GM23248 (cell line): ENCODE measurements at regions not wholly inside any gene's neighbourhood (a gene's known extent, or its start where the extent isn't known, plus 50 kb on each side); places are given as distances from the start of the nearest gene placed in this dataset.

Source experiments
- DNase-seq: peaks from one replicate; pipeline ENCODE4 v3.0.0-alpha.2; 2015
- H2AFZ ChIP-seq: fragments of 200-600 bp; sonication (generic); 2 replicates; pipeline ENCODE4 v1.6.1; 2016; ENCODE audit warnings: antibody characterized with exemption
- H3F3A ChIP-seq: fragments of 200-600 bp; sonication (generic); 2 replicates; pipeline ENCODE4 v1.6.1; 2016; ENCODE audit warnings: mild to moderate bottlenecking, antibody characterized with exemption, mixed run types; ENCODE audit not compliant: insufficient read depth
- H3K27ac ChIP-seq: fragments of 200-600 bp; sonication (generic); 2 replicates; pipeline ENCODE4 v1.5.1; 2016; ENCODE audit warnings: mild to moderate bottlenecking
- H3K27me3 ChIP-seq: fragments of 200-600 bp; sonication (generic); replicated peaks from 2 replicates; pipeline ENCODE4 v1.6.1; 2016; ENCODE audit warnings: mild to moderate bottlenecking; ENCODE audit not compliant: insufficient read depth
- H3K36me3 ChIP-seq: fragments of 200-600 bp; sonication (generic); 2 replicates; pipeline ENCODE4 v1.6.1; 2016; ENCODE audit warnings: low read depth, mild to moderate bottlenecking
- H3K4me1 ChIP-seq: fragments of 200-600 bp; sonication (generic); 2 replicates; pipeline ENCODE4 v1.6.1; 2016; ENCODE audit warnings: mild to moderate bottlenecking; ENCODE audit not compliant: insufficient read depth
- H3K4me2 ChIP-seq: fragments of 200-600 bp; sonication (generic); one replicate; pipeline ENCODE4 v1.6.1; 2016; ENCODE audit warnings: mild to moderate bottlenecking; ENCODE audit not compliant: unreplicated experiment
- H3K4me3 ChIP-seq: fragments of 200-600 bp; sonication (generic); 2 replicates; pipeline ENCODE4 v1.5.1; 2016; ENCODE audit warnings: mild to moderate bottlenecking
- H3K79me2 ChIP-seq: fragments of 200-600 bp; sonication (generic); 2 replicates; pipeline ENCODE4 v1.6.1; 2016; ENCODE audit warnings: mild to moderate bottlenecking; ENCODE audit not compliant: insufficient read depth
- H3K9ac ChIP-seq: fragments of 200-600 bp; sonication (generic); 2 replicates; pipeline ENCODE4 v1.6.1; 2016; ENCODE audit warnings: mild to moderate bottlenecking
- H3K9me2 ChIP-seq: fragments of 200-600 bp; sonication (generic); 2 replicates; pipeline ENCODE4 v1.6.1; 2016; ENCODE audit warnings: mixed run types, mild to moderate bottlenecking, moderate library complexity; ENCODE audit not compliant: insufficient read depth
- H3K9me3 ChIP-seq: fragments of 200-600 bp; sonication (generic); one replicate; pipeline ENCODE4 v1.6.1; 2017; ENCODE audit warnings: low read depth
- H4K20me1 ChIP-seq: fragments of 200-600 bp; sonication (generic); 2 replicates; pipeline ENCODE4 v1.6.0; 2016; ENCODE audit not compliant: insufficient read depth
- EZH2 ChIP-seq: fragments of 200-600 bp; sonication (generic); IDR thresholded peaks from 2 replicates; pipeline ENCODE4 v1.6.1; 2018; ENCODE audit warnings: antibody characterized with exemption, mild to moderate bottlenecking; ENCODE audit not compliant: insufficient read depth, poor library complexity, severe bottlenecking
- EZH2phosphoT487 ChIP-seq: fragments of 200-600 bp; sonication (generic); IDR thresholded peaks from 2 replicates; pipeline ENCODE4 v1.6.1; 2018; ENCODE audit warnings: antibody characterized with exemption, moderate library complexity, mild to moderate bottlenecking, low read depth; ENCODE audit not compliant: insufficient read depth
- WGBS, 2 experiments: methylation state at CpG; one replicate each; pipeline ENCODE4 v1.1.6; 2015 to 2017; ENCODE audit warnings: low lambda C conversion rate in 2 of 2, low coverage in 1 of 2; ENCODE audit errors: missing lambda C conversion rate in 2 of 2; 5-methylcytosine and 5-hydroxymethylcytosine counted together
- in situ Hi-C: fragments of 300-500 bp; cut with MboI; formaldehyde crosslinking; loops from 2 replicates; pipeline ENCODE4 v1.15.0; 2020

GRCh38 chr13:74761801-74762757 lies 627.9 kb upstream of the KLF12 start:
- Histone ChIP-seq H3K4me2 (peak overlapping the region; percentile 21), H3K27me3 (no peaks in the 10 kb centered on the region), H3K79me2 (no peaks in the 10 kb centered on the region), H3K4me1 (peaks cover 19% of the 10 kb centered on the region), H2AFZ (peak overlapping the region; percentile 29; the same call in 1 of the 2 replicates), H3K36me3 (no peaks in the 10 kb centered on the region), H4K20me1 (no peaks in the 10 kb centered on the region), H3F3A (peaks cover 16% of the 10 kb centered on the region; the same call in 1 of the 2 replicates), H3K27ac (peak overlapping the region; percentile 14; the same call in 1 of the 2 replicates), H3K4me3 (no peak overlapping the region), H3K9me3 (no peaks in the 10 kb centered on the region), H3K9ac (no peak overlapping the region), H3K9me2 (no peaks in the 10 kb centered on the region)
- 30 to 40% methylated on average over 2 of the region's 2 CpGs for WGBS, 2 experiments
- no peak for TF ChIP-seq EZH2
- no peak for TF ChIP-seq EZH2phosphoT487
- in situ Hi-C loops, result no loop called here
- DNase-seq, result peak; percentile 38

- H3K9me3 ChIP-seq, result no peaks in the 10 kb centered on the region
- no peak overlapping the region for H2AFZ ChIP-seq
- peaks cover 13% of the 10 kb centered on the region; the same call in 1 of the 2 replicates for H3F3A ChIP-seq
- WGBS, 2 experiments, result 77 to 86% methylated on average over 1 of the region's 1 CpG
- TF ChIP-seq EZH2, result no peak
- TF ChIP-seq EZH2phosphoT487, result no peak
- no peak overlapping the region for H3K4me2 ChIP-seq
- H3K9ac ChIP-seq, result no peak overlapping the region
- no peak overlapping the region for H3K27ac ChIP-seq
- H3K36me3 ChIP-seq, result no peaks in the 10 kb centered on the region
- H3K4me1 ChIP-seq, result peaks cover 19% of the 10 kb centered on the region
- H3K4me3 ChIP-seq, result no peak overlapping the region
- in situ Hi-C loops, result no loop called here
- H4K20me1 ChIP-seq, result no peaks in the 10 kb centered on the region
- no peaks in the 10 kb centered on the region for H3K79me2 ChIP-seq
- H3K9me2 ChIP-seq, result no peaks in the 10 kb centered on the region
- H3K27me3 ChIP-seq, result no peaks in the 10 kb centered on the region
- DNase-seq, result no peak
These were observed 624.0 kb upstream of the KLF12 start for GRCh38 chr13:74758188-74758587.

DNA sequence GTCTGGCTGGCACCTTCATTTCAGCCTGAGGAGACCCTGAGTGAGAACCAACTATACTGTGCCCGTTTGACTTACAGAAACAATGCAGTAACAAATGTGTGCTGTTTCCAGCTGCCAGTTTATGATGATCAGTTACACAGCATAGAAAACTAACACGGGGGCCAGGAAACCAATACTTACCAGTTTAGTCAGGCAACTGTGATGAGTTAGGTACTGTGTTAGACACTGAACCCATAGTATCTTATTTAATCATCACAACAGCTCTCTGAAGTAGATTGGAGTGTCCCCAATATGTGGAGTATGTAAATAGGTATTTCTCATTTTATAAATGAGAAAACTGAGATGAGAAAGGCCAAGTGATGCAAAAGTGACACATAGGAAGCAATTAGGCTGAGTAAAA lies 620.9 kb upstream of the KLF12 start:
- peak overlapping the region; percentile 2; the same call in 1 of the 2 replicates for H2AFZ ChIP-seq
- H3K27ac ChIP-seq, result no peak overlapping the region
- TF ChIP-seq EZH2phosphoT487 (no peak), EZH2 (no peak)
- no peaks in the 10 kb centered on the region for H3F3A ChIP-seq
- 42% methylated on average over 2 of the region's 2 CpGs for WGBS, 2 experiments
- no peak overlapping the region for H3K4me2 ChIP-seq
- no peak overlapping the region for H3K4me3 ChIP-seq
- no peaks in the 10 kb centered on the region for H3K9me2 ChIP-seq
- no peak overlapping the region for H3K9ac ChIP-seq
- H3K79me2 ChIP-seq, result no peaks in the 10 kb centered on the region
- no peaks in the 10 kb centered on the region for H3K9me3 ChIP-seq
- in situ Hi-C loops, result no loop called here
- H3K36me3 ChIP-seq, result no peaks in the 10 kb centered on the region
- H4K20me1 ChIP-seq, result no peaks in the 10 kb centered on the region
- no peaks in the 10 kb centered on the region for H3K4me1 ChIP-seq
- DNase-seq, result peak; percentile 22
- H3K27me3 ChIP-seq, result no peaks in the 10 kb centered on the region

- Histone ChIP-seq H3K4me1 (no peaks in the 10 kb centered on the region), H3K4me2 (no peak overlapping the region), H4K20me1 (no peaks in the 10 kb centered on the region), H3K27ac (no peak overlapping the region), H3K27me3 (no peaks in the 10 kb centered on the region), H3K79me2 (no peaks in the 10 kb centered on the region), H3K9me2 (no peaks in the 10 kb centered on the region), H3K9ac (no peak overlapping the region), H3F3A (no peaks in the 10 kb centered on the region), H3K9me3 (no peaks in the 10 kb centered on the region), H3K36me3 (no peaks in the 10 kb centered on the region), H3K4me3 (no peak overlapping the region), H2AFZ (no peak overlapping the region)
- WGBS, 2 experiments, result 94 to 95% methylated on average over 5 of the region's 5 CpGs
- in situ Hi-C loops, result no loop called here
- TF ChIP-seq EZH2phosphoT487 (no peak), EZH2 (no peak)
- no peak for DNase-seq
These were observed 617.5 kb upstream of the KLF12 start for GRCh38 chr13:74751739-74752138.
